GM18907 (cell line): ENCODE measurements at regions not wholly inside any gene's neighbourhood (a gene's known extent, or its start where the extent isn't known, plus 50 kb on each side); places are given as distances from the start of the nearest gene placed in this dataset.
A peak's percentile ranks its signal among the peaks of the same experiment; 100 is the strongest.

Experiments
- ATAC-seq: cut with Tn5 transposase; IDR thresholded peaks from one replicate; pipeline ENCODE4 v1.9.1; 2021; ENCODE audit warnings: mild to moderate bottlenecking, moderate library complexity; ENCODE audit not compliant: unreplicated experiment

DNA sequence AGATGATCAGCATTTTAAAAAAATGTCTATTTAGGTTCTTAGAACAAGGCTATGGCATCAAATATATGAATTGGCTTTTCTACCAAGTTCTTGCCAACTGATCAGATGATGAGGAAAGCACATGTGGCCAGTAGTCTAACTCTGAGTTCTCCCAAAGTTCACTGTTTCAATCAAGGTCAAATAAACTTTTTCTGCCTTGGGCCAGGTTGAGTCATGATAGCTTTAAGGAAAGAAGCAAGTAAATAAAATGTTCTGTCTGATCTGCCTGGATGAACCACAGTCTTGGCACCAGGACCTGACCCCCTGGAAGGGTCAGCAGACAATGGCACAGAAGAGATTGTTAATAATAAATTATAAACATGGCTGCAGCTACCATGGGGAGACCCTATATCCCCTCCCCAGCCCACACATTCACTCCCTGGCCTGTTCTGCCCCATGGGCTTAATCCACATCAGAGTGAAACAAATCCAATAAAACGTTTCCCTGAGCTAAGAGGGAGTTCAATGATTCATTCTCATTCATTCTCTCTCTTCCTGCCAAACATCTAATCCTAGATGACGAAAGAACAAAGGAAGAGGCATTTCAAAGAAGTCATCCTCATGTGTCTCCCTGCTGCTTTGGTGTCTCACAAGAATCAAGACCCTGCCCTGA is 661.6 kb downstream of the DHX35 start:
- ATAC-seq = no peak

- ATAC-seq = no peak
These were observed 657.2 kb downstream of the DHX35 start for GRCh38 chr20:39619271-39619785.

DNA sequence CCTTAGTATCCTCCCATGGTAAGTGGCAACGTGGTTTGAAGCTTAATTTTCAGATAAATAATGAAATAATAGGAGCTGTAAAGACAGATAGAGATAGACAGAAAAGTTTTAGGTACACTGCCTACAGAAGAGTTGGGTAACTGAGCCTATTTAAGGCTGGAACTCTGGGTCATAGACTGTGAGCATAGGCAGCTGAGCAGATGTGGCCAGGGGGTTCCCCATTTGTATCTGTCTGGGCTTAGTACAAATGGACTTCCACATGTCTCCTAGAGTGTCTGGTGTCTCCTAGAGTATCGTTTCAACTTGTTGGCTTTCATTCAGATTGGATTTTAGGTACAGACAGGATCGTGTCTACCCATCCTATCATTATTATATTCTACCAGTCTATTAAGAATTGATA is 649.8 kb downstream of the DHX35 start:
- no peak for ATAC-seq

- no peak for ATAC-seq
These were observed 645.0 kb downstream of the DHX35 start for GRCh38 chr20:39607141-39607540.

DNA sequence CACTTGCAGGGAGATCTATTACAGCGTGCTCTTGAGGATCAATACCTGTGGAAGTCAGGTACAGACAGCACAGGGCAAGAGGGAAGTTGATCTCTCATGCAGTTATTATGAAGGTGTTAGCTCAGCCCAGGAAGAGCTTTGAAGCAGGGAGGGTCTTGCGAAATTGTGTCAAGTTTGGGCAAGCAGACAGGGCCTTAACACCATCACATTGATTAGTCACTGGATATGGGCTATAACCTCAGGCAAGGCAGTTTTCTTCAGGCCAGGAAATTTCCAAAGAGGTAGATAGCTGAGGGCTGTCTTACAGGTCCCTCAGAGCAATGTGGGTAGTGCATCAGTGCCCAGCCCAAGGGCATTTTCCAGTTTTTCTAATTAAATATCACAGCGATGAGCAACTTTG is 643.8 kb downstream of the DHX35 start:
- no peak for ATAC-seq

DNA sequence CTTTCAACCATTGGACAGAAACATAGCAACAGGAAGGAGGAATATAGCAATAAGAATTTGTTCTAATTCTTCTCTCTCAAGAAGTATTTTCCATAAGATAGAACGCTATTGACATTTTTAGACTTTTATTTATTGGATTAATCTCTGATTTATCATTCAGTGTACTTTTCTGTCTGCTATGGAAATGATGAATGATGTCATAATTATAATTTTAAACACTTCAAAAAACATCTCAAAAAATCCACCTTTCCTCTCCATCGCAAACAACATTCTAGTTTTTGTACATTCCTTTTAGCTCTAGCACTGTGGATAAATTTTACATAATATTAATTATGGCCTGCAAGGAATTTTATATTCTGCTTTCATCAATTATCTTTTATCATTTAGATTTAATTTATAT is 643.2 kb downstream of the DHX35 start:
- ATAC-seq = no peak

GRCh38 chr20:39603219-39603618 is 641.1 kb downstream of the DHX35 start:
- ATAC-seq = no peak

- no peak for ATAC-seq
These were observed 640.5 kb downstream of the DHX35 start for GRCh38 chr20:39602649-39603048.

DNA sequence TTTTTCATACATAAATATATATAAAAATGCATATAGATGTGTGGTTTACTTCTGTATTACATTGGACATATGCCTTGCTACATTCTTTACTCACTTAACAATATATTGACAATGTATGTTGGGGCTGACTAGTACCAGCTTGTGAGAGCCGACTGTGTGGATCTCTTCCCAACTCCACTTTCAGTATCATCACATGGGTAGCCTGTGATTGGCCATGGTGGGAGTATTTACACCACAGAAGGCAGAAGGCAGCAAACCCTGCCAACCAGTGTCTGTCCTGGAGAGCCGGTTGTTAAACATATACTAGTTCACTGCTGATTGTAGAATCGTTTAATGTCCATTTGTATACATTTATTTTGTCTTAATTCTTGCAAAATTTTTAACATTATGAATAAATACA is 638.7 kb downstream of the DHX35 start:
- no peak for ATAC-seq

- no peak for ATAC-seq
These were observed 638.0 kb downstream of the DHX35 start for GRCh38 chr20:39600156-39600555.

DNA sequence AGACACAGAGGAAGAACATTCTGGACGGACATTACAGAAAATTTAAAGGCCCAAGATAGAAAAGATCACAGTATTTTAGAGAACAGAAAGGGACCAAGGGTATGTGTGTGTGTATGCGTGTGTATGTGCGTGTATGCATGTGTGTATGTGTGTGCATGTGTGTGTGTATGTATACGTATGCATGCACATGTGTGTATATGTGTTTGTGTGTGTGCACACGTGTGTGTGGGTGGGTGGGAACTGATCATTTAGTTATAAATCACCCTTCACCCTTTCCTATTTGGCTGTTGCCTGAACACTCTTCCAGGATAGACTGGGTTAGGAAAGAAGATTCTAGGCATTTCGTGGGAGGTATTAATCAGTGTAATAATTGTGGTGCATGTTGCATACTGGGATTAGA is 634.4 kb downstream of the DHX35 start:
- no peak for ATAC-seq

- ATAC-seq = no peak
These were observed 630.2 kb downstream of the DHX35 start for GRCh38 chr20:39592371-39592770.

DNA sequence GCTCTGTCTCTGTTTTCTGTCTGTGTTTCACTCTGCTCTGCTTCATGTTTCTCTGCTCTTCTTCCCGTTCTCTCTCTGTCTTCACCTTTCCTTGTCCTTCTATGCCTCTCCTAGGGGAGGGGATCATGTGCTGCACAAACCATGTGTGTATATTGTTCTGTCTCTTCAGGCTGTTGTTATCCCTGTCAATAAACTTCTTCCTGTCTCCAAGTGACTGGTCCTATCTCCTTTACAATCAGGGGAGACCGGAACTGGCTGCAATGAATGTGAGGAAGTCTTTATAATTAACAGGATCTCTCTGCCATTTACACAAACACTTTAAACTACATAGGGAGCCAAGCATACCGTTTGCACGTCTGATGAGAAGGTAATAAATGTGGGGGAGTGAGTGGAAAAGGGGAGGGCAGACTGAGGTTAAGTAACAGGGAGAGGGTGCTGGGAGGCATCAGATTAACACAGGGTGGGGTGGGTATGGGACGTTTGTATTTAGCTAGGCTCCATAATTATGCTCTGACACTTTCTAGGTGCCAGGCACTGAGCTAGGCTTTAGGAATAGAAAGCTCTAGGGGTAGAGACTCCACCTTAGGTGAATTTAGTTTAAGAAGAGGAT is 626.1 kb downstream of the DHX35 start:
- ATAC-seq = no peak

DNA sequence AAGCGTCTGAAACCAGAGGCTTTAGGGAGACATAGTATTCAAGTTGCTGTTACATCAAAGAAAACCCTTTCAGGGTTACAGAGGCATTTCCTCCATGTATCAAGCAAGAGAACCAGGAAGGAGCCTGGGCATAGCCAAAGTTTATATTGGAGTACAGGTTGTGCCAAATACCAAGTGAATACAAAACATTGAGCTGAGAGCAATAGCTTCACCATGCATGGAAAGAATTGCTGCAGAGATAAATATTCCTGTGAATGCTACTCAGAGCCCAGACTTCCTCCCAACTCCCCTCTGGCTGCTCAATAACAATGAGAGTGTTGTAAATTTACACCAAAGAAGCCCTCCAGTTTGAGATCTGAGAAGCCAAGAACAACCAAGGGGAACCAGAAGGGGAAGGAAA is 618.9 kb downstream of the DHX35 start:
- no peak for ATAC-seq

DNA sequence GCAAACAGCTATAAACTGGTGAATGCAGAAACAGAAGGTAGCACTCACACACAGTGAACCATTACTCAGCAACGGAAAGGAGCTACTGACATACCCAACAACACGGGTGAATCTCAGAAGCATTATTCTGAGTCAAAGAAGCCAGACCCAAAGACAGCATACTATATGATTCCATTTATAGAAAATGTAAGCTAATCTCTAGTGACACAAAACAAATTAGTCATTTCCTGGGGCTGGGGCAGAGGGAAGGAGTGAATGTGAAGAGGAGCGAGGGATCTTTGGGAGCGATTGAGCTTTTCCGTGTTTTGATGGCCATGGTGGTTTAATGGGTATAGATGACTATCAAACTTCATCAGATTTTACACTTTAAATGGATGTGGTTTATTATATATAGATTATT is 614.6 kb downstream of the DHX35 start:
- ATAC-seq = no peak

DNA sequence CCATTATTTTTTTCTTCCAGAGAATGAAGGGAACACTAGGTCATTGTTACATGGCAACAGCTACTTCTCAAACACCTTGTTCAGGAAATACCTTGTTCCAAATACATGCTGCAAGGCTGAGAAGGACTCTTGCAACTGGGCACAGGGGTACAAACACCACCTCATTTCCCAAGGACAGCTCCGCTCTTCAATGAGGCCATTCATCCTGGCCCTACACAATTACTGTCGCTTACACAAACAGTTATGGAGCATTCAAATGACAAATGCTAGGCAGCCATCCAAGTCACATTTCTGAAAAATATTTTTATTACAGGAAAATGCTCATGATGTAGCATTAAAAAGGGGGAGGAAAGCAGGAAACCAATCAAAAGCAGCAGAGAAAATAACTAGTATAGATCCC is 611.9 kb downstream of the DHX35 start:
- no peak for ATAC-seq

DNA sequence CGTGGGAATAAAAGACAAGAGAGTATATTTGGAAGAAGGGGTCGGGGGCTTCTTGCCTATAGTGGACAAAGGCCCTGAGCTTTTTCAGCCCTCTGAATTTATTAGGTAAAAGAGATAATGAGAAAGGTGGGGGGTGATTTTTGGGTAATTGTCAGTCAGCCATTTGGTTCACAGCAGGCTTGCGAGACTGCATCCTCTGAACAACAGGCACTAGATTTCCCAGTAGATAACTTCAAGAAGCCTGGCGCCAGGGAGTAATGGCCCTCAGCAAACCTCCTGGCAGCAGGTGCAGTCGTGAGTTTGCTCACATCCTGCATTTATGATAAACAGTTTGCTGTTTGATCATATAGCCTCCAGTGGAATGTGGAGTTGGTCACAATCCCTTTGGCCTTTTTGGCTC is 609.0 kb downstream of the DHX35 start:
- no peak for ATAC-seq

GRCh38 chr20:39568109-39568508 is 606.0 kb downstream of the DHX35 start:
- ATAC-seq = peak; percentile 86

- peak; percentile 58 for ATAC-seq
These were observed 601.2 kb downstream of the DHX35 start for GRCh38 chr20:39563349-39563748.

DNA sequence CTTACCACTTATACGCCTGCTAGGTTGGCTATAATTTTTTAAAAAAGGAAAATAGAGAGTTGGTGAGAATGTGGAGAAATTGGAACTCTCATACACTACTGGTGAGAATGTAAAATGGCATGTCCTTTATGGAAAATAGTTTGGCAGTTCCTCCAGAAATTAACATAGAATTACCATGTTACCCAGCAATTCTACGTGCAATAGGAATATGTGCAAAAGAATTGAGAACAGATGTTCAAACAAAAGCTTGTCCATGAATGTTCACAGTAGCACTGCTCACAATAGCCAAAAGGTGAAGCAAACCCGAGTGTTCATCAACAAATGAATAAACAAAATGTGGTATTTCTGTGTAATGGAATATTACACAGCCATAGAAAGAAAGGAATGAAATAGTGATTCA is 592.2 kb downstream of the DHX35 start:
- ATAC-seq = no peak

GRCh38 chr20:39553120-39553519 is 591.0 kb downstream of the DHX35 start:
- ATAC-seq = no peak

GRCh38 chr20:39549733-39550132 is 587.6 kb downstream of the DHX35 start:
- no peak for ATAC-seq
